MM.1S (cell line): ENCODE measurements at regions not wholly inside any gene's neighbourhood (a gene's known extent, or its start where the extent isn't known, plus 50 kb on each side); places are given as distances from the start of the nearest gene placed in this dataset.

Experiments
- DNase-seq: peaks from one replicate; pipeline ENCODE4 v3.0.0-alpha.2; 2015
- H2AFZ ChIP-seq: fragments of 300-600 bp; sonication (generic); 2 replicates; pipeline ENCODE4 v1.6.0; 2016; ENCODE audit warnings: antibody characterized with exemption, low read length
- H3F3A ChIP-seq: fragments of 300-600 bp; sonication (generic); 2 replicates; pipeline ENCODE4 v1.6.1; 2016; ENCODE audit warnings: mild to moderate bottlenecking, antibody characterized with exemption, low read length, moderate library complexity, mixed read lengths; ENCODE audit not compliant: insufficient read depth
- H3K27ac ChIP-seq: fragments of 300-600 bp; sonication (generic); 2 replicates; pipeline ENCODE4 v1.5.1; 2016; ENCODE audit warnings: mild to moderate bottlenecking, low read length
- H3K27me3 ChIP-seq: fragments of 300-600 bp; sonication (generic); replicated peaks from 2 replicates; pipeline ENCODE4 v1.6.0; 2016; ENCODE audit warnings: low read length; ENCODE audit not compliant: insufficient read depth
- H3K36me3 ChIP-seq: fragments of 300-600 bp; sonication (generic); replicated peaks from 2 replicates; pipeline ENCODE4 v1.6.1; 2016; ENCODE audit warnings: mild to moderate bottlenecking, low read length, mixed read lengths; ENCODE audit not compliant: insufficient read depth
- H3K4me1 ChIP-seq: fragments of 300-600 bp; sonication (generic); 2 replicates; pipeline ENCODE4 v1.6.1; 2016; ENCODE audit warnings: low read length, mixed read lengths
- H3K4me2 ChIP-seq: fragments of 300-600 bp; sonication (generic); 2 replicates; pipeline ENCODE4 v1.6.0; 2016; ENCODE audit warnings: low read depth, low read length
- H3K4me3 ChIP-seq: fragments of 300-600 bp; sonication (generic); 2 replicates; pipeline ENCODE4 v1.5.1; 2016; ENCODE audit warnings: low read length, mixed read lengths
- H3K79me2 ChIP-seq: fragments of 300-600 bp; sonication (generic); 2 replicates; pipeline ENCODE4 v1.6.1; 2016; ENCODE audit warnings: mixed run types, low read length, mixed read lengths
- H3K9ac ChIP-seq: fragments of 300-600 bp; sonication (generic); 2 replicates; pipeline ENCODE4 v1.6.1; 2016; ENCODE audit warnings: low read length, mixed read lengths
- H3K9me2 ChIP-seq: fragments of 300-600 bp; sonication (generic); replicated peaks from 2 replicates; pipeline ENCODE4 v1.6.1; 2016; ENCODE audit warnings: mild to moderate bottlenecking, low read length, mixed read lengths; ENCODE audit not compliant: insufficient read depth
- H3K9me3 ChIP-seq: fragments of 300-600 bp; sonication (generic); replicated peaks from 2 replicates; pipeline ENCODE4 v1.6.1; 2016; ENCODE audit warnings: mild to moderate bottlenecking, low read length, mixed read lengths; ENCODE audit not compliant: insufficient read depth
- H4K20me1 ChIP-seq: fragments of 300-600 bp; sonication (generic); 2 replicates; pipeline ENCODE4 v1.6.1; 2016; ENCODE audit warnings: mild to moderate bottlenecking, low read length, moderate library complexity, mixed read lengths; ENCODE audit not compliant: insufficient read depth
- EZH2 ChIP-seq: fragments of 300-600 bp; sonication (generic); optimal IDR thresholded peaks from 2 replicates; pipeline ENCODE3; 2017; ENCODE audit warnings: low read depth, mild to moderate bottlenecking, antibody characterized with exemption, low read length, mixed read lengths
- EZH2phosphoT487 ChIP-seq: fragments of 300-600 bp; sonication (generic); IDR thresholded peaks from 2 replicates; pipeline ENCODE4 v1.6.1; 2018; ENCODE audit warnings: antibody characterized with exemption, low read length
- TF ChIP-seq, protein P1 (sequence below): fragments of 300-600 bp; sonication (generic); IDR thresholded peaks from 2 replicates; pipeline ENCODE4 v1.5.1; 2016; ENCODE audit warnings: antibody characterized with exemption, low read length, mixed read lengths

- no peaks in the 10 kb centered on the region for H3K9me3 ChIP-seq
- no peaks in the 10 kb centered on the region for H3K79me2 ChIP-seq
- H3K27me3 ChIP-seq = no peaks in the 10 kb centered on the region
- no peak overlapping the region for H3K4me3 ChIP-seq
- no peak overlapping the region for H2AFZ ChIP-seq
- H3K27ac ChIP-seq = no peak overlapping the region
- no peak for DNase-seq
- no peaks in the 10 kb centered on the region for H4K20me1 ChIP-seq
- H3K9ac ChIP-seq = no peak overlapping the region
- no peaks in the 10 kb centered on the region for H3F3A ChIP-seq
- no peak overlapping the region for H3K4me2 ChIP-seq
- TF ChIP-seq EZH2 = no peak
- TF ChIP-seq, protein P1, sequence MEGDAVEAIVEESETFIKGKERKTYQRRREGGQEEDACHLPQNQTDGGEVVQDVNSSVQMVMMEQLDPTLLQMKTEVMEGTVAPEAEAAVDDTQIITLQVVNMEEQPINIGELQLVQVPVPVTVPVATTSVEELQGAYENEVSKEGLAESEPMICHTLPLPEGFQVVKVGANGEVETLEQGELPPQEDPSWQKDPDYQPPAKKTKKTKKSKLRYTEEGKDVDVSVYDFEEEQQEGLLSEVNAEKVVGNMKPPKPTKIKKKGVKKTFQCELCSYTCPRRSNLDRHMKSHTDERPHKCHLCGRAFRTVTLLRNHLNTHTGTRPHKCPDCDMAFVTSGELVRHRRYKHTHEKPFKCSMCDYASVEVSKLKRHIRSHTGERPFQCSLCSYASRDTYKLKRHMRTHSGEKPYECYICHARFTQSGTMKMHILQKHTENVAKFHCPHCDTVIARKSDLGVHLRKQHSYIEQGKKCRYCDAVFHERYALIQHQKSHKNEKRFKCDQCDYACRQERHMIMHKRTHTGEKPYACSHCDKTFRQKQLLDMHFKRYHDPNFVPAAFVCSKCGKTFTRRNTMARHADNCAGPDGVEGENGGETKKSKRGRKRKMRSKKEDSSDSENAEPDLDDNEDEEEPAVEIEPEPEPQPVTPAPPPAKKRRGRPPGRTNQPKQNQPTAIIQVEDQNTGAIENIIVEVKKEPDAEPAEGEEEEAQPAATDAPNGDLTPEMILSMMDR = no peak
- TF ChIP-seq EZH2phosphoT487 = no peak
- no peaks in the 10 kb centered on the region for H3K9me2 ChIP-seq
- no peaks in the 10 kb centered on the region for H3K36me3 ChIP-seq
- no peaks in the 10 kb centered on the region for H3K4me1 ChIP-seq
Measured at GRCh38 chr15:70164910-70165715, 67.4 kb upstream of the TLE3 start.

GRCh38 chr15:70164156-70164900 lies 66.6 kb upstream of the TLE3 start:
- Histone ChIP-seq H3K9ac (no peak overlapping the region), H3K36me3 (no peaks in the 10 kb centered on the region), H2AFZ (no peak overlapping the region), H4K20me1 (no peaks in the 10 kb centered on the region), H3K9me3 (no peaks in the 10 kb centered on the region), H3K27me3 (no peaks in the 10 kb centered on the region), H3K27ac (no peak overlapping the region), H3K9me2 (no peaks in the 10 kb centered on the region), H3K4me2 (no peak overlapping the region), H3K4me1 (no peaks in the 10 kb centered on the region), H3K79me2 (no peaks in the 10 kb centered on the region), H3K4me3 (no peak overlapping the region), H3F3A (no peaks in the 10 kb centered on the region)
- DNase-seq = no peak
- TF ChIP-seq, protein P1 = no peak
- TF ChIP-seq EZH2phosphoT487 = no peak
- TF ChIP-seq EZH2 = no peak

DNA sequence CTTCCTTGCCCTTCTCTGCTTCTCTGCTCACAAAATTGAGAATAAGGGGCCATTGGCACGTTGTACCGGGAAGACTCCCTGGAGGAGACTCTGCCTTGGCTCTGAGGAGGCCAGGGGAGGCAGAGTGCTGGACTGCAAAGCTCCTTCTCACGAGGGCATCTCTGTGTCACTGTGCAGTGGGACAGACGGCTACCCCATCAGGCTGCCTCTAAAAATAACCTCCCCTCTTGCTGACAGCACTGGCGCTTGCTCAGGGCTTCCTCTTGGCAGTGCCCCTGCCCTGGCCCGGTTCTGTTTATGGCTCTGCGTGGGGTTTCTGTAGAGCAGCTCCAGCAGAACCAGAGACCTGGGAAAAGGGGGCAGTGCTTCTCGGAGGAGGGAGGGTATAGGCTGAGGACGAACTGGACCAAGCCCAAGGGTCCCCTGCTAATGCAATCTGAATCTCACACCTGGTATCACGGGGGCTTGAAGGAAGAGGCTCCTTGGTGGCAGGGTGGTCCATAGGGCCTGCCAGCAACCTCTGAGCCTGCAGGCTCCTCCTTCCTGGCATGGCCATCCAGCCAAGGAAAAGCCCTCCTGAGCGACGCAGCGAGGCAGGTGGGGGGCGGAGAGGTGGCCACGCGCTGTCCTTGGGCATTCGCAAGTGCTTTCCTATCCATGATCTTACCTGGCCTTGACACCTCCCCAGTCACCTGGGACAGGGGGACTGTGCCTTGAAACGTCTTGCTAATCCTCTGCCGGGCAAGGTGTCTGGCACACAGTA lies 63.3 kb upstream of the TLE3 start:
- Histone ChIP-seq H3F3A (no peaks in the 10 kb centered on the region), H3K9me3 (no peaks in the 10 kb centered on the region), H3K4me2 (no peak overlapping the region), H4K20me1 (no peaks in the 10 kb centered on the region), H3K9ac (no peak overlapping the region), H3K4me1 (no peaks in the 10 kb centered on the region), H2AFZ (no peak overlapping the region), H3K27ac (no peak overlapping the region), H3K27me3 (no peaks in the 10 kb centered on the region), H3K4me3 (no peak overlapping the region), H3K36me3 (no peaks in the 10 kb centered on the region), H3K9me2 (no peaks in the 10 kb centered on the region), H3K79me2 (no peaks in the 10 kb centered on the region)
- no peak for DNase-seq
- TF ChIP-seq EZH2phosphoT487 = no peak
